ENCODE measurements at regions not wholly inside any gene's neighbourhood (a gene's known extent, or its start where the extent isn't known, plus 50 kb on each side); places are given as distances from the start of the nearest gene placed in this dataset.

DNA sequence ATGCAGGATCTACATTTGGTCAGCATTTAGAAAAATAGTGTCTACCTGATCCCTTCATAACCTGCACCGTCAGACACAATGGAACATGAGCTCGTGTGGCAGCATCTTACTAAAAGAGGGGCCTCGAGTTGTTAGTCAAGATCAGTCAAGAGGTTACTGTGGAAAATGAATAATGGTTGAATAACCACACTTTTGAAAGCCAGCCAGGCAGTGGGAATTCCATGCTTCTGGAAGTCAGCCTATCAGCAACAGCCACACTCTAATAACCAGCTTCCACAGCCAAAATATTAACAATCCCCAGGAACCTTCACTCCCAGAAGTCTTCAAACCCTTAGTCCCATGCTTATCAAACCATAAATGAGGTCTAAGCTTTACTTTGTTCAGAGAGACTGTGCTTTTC lies 234.3 kb downstream of the HS3ST1 start:
- Mint-ChIP-seq H3K27me3 (ENCODE audit: insufficient read depth) (no peaks in the 10 kb centered on the region), H3K27ac (no peak overlapping the region), H3K4me3 (no peak overlapping the region), H3K4me1 (peaks cover 30% of the 10 kb centered on the region), H3K36me3 (ENCODE audit: low read depth) (no peaks in the 10 kb centered on the region), H3K9me3 (no peaks in the 10 kb centered on the region)
- Histone ChIP-seq H3K4me1 (ENCODE audit: control insufficient read depth, insufficient read depth, low read length) (no peaks in the 10 kb centered on the region), H3K4me3 (ENCODE audit: low read length) (no peak overlapping the region), H3K9me3 (ENCODE audit: control insufficient read depth, low read length) (no peaks in the 10 kb centered on the region), H3K27ac (ENCODE audit: low read depth, low read length) (no peak overlapping the region), H3K9ac (ENCODE audit: extremely low read depth, low read length, poor library complexity, severe bottlenecking) (no peak overlapping the region), H3K27me3 (ENCODE audit: control insufficient read depth, insufficient read depth, low read length, poor library complexity, severe bottlenecking) (no peaks in the 10 kb centered on the region), H3K36me3 (ENCODE audit: control insufficient read depth, insufficient read depth, low read length) (no peaks in the 10 kb centered on the region)
- no peak for TF ChIP-seq CTCF (conservative IDR thresholded peaks at IDR 0.05)
- 91 to 100% methylated on average over 1 to 3 of the region's 3 CpGs for WGBS, 2 experiments (ENCODE audit: insufficient coverage in 1 of 2, insufficient read length in 1 of 2)
- no peak for DNase-seq

GRCh38 chr4:11189756-11190155 lies 238.9 kb downstream of the HS3ST1 start:
- H3K27me3 ChIP-seq (ENCODE audit: control insufficient read depth, insufficient read depth, low read length, poor library complexity, severe bottlenecking): no peaks in the 10 kb centered on the region
- H3K27ac Mint-ChIP-seq: no peak overlapping the region
- peaks cover 9% of the 10 kb centered on the region for H3K4me1 Mint-ChIP-seq
- H3K9me3 Mint-ChIP-seq: no peaks in the 10 kb centered on the region
- no peak overlapping the region for H3K27ac ChIP-seq (ENCODE audit: low read depth, low read length)
- no peaks in the 10 kb centered on the region for H3K9me3 ChIP-seq (ENCODE audit: control insufficient read depth, low read length)
- no peaks in the 10 kb centered on the region for H3K27me3 Mint-ChIP-seq (ENCODE audit: insufficient read depth)
- WGBS, 2 experiments (ENCODE audit: insufficient coverage in 1 of 2, insufficient read length in 1 of 2): 67 to 80% methylated on average over 1 to 2 of the region's 2 CpGs
- H3K9ac ChIP-seq (ENCODE audit: extremely low read depth, low read length, poor library complexity, severe bottlenecking): no peak overlapping the region
- H3K36me3 Mint-ChIP-seq (ENCODE audit: low read depth): no peaks in the 10 kb centered on the region
- no peaks in the 10 kb centered on the region for H3K4me1 ChIP-seq (ENCODE audit: control insufficient read depth, insufficient read depth, low read length)
- H3K4me3 Mint-ChIP-seq: no peak overlapping the region
- H3K36me3 ChIP-seq (ENCODE audit: control insufficient read depth, insufficient read depth, low read length): no peaks in the 10 kb centered on the region
- no peak for TF ChIP-seq CTCF (conservative IDR thresholded peaks at IDR 0.05)
- DNase-seq: no peak
- no peak overlapping the region for H3K4me3 ChIP-seq (ENCODE audit: low read length)

- Histone ChIP-seq H3K4me3 (ENCODE audit: low read length) (no peak overlapping the region), H3K36me3 (ENCODE audit: control insufficient read depth, insufficient read depth, low read length) (no peaks in the 10 kb centered on the region), H3K4me1 (ENCODE audit: control insufficient read depth, insufficient read depth, low read length) (no peaks in the 10 kb centered on the region), H3K27ac (ENCODE audit: low read depth, low read length) (no peak overlapping the region), H3K9me3 (ENCODE audit: control insufficient read depth, low read length) (no peaks in the 10 kb centered on the region), H3K27me3 (ENCODE audit: control insufficient read depth, insufficient read depth, low read length, poor library complexity, severe bottlenecking) (no peaks in the 10 kb centered on the region), H3K9ac (ENCODE audit: extremely low read depth, low read length, poor library complexity, severe bottlenecking) (no peak overlapping the region)
- Mint-ChIP-seq H3K36me3 (ENCODE audit: low read depth) (no peaks in the 10 kb centered on the region), H3K27ac (no peak overlapping the region), H3K9me3 (no peaks in the 10 kb centered on the region), H3K4me1 (no peaks in the 10 kb centered on the region), H3K4me3 (no peak overlapping the region), H3K27me3 (ENCODE audit: insufficient read depth) (no peaks in the 10 kb centered on the region)
- WGBS, 2 experiments (ENCODE audit: insufficient coverage in 1 of 2, insufficient read length in 1 of 2): 80 to 85% methylated on average over 2 of the region's 2 CpGs
- DNase-seq: no peak
- TF ChIP-seq CTCF (conservative IDR thresholded peaks at IDR 0.05): no peak
Measured at GRCh38 chr4:11183356-11183740, 245.3 kb downstream of the HS3ST1 start.
